ENCODE measurements at regions not wholly inside any gene's neighbourhood (a gene's known extent, or its start where the extent isn't known, plus 50 kb on each side); places are given as distances from the start of the nearest gene placed in this dataset.

GRCh38 chr3:5035692-5036391 lies 56.6 kb downstream of the BHLHE40 start:
- TF ChIP-seq CTCF (IDR thresholded peaks at IDR 0.05) (no peak), ZFX (IDR thresholded peaks at IDR 0.05; ENCODE audit: borderline replicate concordance) (no peak)
